GM18520 (cell line): ENCODE measurements at regions not wholly inside any gene's neighbourhood (a gene's known extent, or its start where the extent isn't known, plus 50 kb on each side); places are given as distances from the start of the nearest gene placed in this dataset.

Experiments used
- ATAC-seq: cut with Tn5 transposase; IDR thresholded peaks from one replicate; pipeline ENCODE4 v1.9.1; 2021; ENCODE audit not compliant: unreplicated experiment

DNA sequence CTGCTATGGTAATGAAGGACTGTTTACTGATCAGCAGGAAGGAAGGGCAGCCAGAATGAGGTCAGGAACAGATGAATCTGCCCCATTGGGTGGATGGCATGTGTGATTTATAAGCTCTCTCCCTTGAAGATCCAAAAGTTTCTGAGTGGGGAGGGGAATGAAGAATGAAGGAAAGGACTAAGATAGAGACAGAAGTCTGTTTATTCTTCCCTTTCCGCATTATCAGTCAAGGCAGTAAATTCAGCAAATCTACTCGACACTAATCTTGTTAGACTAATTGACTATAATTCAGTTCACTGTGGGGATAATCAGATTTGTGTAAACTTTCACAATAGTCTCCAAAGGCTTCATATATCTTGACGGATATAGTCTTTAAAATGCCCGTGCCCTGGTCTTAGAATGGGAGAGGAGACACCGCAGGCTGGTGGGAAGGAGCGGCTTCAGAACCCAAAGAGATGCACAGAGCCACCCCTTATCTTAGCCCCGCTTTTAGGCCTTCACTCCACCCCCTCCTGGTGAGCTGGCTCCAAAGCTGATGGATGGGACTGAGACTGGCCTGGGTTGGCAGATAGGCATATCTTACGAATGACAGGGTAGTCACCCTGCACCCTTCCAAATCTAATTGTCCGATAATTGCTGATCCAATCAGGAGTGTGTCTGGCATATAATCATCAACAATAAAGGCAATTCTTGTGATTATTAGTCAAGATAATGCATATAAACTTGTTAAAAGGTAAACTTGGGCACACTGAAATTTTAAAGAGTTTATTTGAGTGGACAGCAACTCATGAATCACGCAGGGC is 76.0 kb upstream of the PPM1J start:
- ATAC-seq, result no peak

DNA sequence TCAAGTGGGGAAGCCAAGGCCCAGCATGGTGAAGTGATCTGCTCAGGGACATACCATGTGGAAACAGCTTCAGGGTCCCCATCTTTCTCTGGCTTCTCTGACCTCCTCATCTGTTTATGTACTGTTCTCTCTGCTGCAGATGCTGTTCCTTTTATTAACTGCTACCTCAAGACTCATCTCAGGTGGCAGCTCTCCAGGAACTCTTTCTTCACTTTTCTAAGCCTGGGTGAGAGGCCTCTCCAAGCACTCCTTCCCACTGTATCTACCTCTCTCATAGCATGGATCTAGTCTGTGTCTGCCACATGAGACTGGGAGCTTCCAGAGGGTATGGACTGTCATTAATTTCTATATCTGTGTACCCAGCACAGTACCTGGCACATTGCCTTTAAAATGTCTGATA is 73.4 kb upstream of the PPM1J start:
- no peak for ATAC-seq

DNA sequence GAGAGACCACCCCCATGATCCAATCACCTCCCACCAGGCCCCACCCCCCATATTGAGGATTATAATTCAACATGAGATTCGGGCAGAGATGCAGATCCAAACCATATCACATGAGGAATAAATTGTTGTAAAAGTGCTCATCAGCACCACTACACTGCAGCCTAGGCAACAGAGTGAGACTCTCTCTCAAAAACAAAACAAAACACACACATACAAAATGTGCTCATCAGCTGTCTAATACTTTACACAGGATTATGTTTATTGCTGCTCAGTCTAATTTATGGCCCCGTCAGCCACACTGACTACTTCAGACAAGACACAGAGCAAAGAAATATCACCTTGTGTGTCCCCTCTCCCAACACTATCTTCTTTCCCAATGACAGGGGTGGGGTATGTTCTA is 72.9 kb upstream of the PPM1J start:
- no peak for ATAC-seq

DNA sequence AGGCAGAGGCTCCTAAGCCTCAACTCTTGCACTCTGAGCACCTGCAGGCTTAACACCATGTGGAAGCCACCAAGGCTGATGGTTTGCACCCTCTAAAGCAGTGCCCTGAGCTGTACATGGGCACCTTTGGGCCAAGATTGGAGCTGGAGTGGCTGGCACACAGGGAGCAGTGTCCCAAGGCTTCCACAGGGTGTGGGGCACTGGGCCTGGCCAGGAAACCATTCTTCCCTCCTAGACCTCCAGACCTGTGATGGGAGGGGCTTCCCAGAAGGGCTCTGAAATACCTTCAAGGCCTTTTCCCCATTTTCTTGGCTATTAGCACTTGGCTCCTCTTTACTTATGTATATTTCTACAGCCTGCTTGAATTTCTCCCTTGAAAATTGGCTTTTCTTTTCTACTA is 67.9 kb upstream of the PPM1J start:
- no peak for ATAC-seq

DNA sequence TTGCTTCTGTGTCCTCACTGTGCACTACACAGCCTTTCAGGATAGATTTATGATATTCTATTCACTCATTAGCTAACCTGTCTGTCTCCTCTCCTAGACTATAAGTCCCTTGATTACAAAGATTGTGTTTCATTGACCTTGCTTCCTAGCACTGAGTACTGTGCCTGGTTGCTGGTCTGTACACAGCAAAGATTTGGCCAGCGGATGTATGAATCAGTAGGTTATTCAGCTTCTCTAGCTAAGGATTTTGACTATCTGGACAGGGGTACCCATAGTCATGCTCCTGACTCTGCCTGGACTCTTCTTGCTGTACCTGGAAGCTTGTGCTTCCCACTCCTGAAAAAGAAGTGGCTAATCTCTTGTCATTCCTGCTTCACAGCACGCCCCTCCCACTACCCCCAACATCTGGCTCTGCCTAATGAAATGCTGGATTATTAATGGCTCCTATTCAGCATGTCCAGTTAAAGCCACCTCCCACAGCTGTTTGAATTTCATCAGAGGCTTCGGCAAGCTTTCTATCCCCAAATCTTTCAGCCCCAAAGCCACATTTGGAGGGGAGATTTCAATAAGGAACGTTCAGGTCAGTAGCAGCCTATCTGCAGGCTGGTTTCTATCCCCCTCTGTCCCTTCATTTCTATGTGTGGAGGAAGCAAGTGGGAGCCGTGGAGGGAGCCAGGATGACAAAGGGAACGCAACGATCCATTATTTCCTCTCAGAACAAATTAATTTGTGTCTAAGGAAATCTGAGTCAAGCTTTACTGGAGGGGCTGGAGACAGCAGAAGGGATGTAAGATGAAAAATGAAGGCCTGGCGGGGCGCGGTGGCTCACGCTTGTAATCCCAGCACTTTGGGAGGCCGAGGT is 64.8 kb upstream of the PPM1J start:
- ATAC-seq, result no peak

DNA sequence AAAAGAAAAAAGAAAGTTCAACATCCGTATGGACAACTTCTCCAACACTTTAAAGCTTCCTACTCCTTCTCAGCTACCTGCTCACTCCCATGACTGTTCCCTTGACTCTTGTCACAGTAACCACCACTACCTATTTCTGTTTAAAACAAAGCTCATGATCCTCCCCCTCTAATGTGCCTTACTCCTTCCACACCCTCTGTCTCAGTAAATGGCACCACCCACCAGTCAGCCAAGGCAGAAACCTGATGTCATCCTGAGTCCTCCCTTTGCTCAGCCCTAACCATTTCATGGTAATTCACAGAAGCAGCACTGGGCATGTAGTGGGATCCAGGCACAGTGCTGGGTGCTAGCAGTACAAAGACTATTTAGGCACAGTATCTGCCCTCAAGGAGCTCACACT is 63.0 kb upstream of the PPM1J start:
- no peak for ATAC-seq

DNA sequence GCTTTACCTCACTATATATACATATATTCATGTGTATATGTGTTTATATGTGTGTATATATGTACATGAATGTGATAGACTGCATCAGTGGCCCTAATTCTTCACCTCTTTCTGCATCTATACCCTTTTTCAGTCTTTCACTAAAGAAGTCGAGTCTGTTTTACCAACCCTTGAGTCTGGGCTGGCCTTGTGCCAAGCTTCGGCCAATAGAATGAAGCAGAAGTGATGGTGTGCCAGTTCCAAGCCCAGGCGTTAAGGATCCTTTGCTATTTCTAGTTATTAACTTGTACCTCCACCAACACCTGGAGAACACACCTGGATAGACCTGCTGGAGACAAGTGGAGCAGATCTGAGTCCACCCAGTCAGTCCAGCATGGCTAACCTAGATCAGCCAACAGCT is 61.6 kb upstream of the PPM1J start:
- no peak for ATAC-seq

DNA sequence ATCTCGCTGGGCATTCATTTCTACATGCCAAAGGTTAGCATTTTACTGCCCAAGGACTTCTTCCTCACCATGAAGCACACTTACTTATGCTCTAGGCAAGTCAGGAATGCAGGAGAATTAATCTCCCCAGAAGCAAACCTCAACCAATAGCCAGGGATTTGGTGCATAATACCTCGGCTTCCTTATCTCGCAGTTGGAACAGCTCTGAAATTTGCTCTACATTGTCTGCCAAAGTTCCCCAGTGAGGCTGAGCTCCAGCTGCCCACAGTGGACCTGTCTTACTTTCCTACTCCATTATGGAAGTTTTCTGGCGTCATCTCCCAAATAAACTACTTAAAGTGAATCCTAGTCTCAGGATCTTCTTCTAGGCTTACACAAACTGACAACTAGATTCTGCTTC is 57.6 kb upstream of the PPM1J start:
- ATAC-seq, result no peak

DNA sequence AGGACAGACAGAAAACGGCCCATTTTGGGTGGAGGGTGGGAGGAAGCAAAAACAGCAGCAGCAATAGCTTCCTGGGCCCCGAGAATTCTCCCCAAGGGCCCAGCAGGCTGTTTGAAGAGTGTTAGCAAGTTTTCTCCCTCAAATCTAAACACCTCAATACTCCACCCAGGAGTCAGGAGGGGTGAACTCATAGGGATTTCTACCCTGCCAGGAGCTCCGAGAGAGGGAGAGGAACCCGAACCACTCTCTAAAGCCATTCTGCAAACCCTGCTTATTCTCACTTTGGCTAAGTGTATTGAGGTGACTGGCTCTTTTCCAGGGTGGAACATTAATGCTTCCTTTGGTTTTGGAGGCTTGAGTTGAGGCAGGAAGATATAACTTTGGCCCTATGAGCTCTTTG is 55.6 kb upstream of the PPM1J start:
- ATAC-seq, result no peak

DNA sequence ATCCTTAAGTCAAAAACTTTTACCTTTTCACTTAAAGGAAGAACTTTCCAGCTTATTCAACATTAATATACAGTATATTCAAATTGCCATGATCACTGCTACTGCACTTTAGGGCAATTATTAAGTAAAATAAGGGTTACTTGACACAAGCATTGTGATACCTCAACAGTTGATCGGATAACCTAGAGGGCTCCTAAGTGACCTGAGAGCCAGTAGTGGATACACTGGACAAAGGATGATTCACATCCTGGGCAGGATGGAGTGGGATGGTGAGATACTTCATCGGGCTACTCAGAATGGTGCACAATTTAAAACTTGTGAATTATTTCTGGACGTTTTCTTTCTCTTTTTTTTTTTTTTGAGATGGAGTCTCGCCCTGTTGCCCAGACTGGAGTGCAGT is 54.5 kb upstream of the PPM1J start:
- no peak for ATAC-seq

DNA sequence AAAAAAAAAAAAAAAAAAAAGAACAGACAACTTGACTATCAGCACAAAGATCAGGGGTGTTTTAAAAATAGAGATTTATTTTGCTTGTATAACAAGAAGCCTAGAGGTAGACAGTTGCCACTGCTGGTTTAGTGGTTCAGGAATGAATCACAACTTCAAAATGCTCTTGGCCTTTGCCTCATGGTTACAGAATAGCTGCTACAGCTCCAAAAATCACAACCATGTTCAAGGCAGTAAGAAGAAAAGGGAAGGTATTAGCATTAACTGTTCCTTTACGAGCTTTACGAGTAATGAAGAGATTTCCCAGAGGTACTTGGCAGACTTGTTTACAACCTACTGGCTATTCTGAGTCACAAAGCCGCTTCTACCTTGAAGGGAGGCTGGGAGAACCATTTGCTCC is 52.5 kb upstream of the PPM1J start:
- ATAC-seq, result no peak
